ENCODE measurements at regions not wholly inside any gene's neighbourhood (a gene's known extent, or its start where the extent isn't known, plus 50 kb on each side); places are given as distances from the start of the nearest gene placed in this dataset.

- Mint-ChIP-seq H3K4me3 (no peak overlapping the region), H3K4me1 (peaks cover 51% of the 10 kb centered on the region), H3K27ac (no peak overlapping the region), H3K27me3 (ENCODE audit: insufficient read depth, low read depth, poor library complexity) (no peaks in the 10 kb centered on the region), H3K9me3 (no peaks in the 10 kb centered on the region), H3K36me3 (ENCODE audit: low read depth) (no peaks in the 10 kb centered on the region)
- 0 out of 2 replicates have a peak overlapping the region, but pooled peaks have one; percentile 49 for H3K4me2 ChIP-seq
- TF ChIP-seq, protein P1, sequence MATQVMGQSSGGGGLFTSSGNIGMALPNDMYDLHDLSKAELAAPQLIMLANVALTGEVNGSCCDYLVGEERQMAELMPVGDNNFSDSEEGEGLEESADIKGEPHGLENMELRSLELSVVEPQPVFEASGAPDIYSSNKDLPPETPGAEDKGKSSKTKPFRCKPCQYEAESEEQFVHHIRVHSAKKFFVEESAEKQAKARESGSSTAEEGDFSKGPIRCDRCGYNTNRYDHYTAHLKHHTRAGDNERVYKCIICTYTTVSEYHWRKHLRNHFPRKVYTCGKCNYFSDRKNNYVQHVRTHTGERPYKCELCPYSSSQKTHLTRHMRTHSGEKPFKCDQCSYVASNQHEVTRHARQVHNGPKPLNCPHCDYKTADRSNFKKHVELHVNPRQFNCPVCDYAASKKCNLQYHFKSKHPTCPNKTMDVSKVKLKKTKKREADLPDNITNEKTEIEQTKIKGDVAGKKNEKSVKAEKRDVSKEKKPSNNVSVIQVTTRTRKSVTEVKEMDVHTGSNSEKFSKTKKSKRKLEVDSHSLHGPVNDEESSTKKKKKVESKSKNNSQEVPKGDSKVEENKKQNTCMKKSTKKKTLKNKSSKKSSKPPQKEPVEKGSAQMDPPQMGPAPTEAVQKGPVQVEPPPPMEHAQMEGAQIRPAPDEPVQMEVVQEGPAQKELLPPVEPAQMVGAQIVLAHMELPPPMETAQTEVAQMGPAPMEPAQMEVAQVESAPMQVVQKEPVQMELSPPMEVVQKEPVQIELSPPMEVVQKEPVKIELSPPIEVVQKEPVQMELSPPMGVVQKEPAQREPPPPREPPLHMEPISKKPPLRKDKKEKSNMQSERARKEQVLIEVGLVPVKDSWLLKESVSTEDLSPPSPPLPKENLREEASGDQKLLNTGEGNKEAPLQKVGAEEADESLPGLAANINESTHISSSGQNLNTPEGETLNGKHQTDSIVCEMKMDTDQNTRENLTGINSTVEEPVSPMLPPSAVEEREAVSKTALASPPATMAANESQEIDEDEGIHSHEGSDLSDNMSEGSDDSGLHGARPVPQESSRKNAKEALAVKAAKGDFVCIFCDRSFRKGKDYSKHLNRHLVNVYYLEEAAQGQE (IDR thresholded peaks at IDR 0.05; ENCODE audit: unreplicated experiment): no peak
- TF ChIP-seq, protein P2, sequence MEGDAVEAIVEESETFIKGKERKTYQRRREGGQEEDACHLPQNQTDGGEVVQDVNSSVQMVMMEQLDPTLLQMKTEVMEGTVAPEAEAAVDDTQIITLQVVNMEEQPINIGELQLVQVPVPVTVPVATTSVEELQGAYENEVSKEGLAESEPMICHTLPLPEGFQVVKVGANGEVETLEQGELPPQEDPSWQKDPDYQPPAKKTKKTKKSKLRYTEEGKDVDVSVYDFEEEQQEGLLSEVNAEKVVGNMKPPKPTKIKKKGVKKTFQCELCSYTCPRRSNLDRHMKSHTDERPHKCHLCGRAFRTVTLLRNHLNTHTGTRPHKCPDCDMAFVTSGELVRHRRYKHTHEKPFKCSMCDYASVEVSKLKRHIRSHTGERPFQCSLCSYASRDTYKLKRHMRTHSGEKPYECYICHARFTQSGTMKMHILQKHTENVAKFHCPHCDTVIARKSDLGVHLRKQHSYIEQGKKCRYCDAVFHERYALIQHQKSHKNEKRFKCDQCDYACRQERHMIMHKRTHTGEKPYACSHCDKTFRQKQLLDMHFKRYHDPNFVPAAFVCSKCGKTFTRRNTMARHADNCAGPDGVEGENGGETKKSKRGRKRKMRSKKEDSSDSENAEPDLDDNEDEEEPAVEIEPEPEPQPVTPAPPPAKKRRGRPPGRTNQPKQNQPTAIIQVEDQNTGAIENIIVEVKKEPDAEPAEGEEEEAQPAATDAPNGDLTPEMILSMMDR (conservative IDR thresholded peaks at IDR 0.05; ENCODE audit: low read depth in 2 of 2): peak; percentile 4 to 38; a peak in 2 of 4 replicates
- no peak for TF ChIP-seq JUNB (IDR thresholded peaks at IDR 0.05; ENCODE audit: unreplicated experiment)
- TF ChIP-seq, protein P3, sequence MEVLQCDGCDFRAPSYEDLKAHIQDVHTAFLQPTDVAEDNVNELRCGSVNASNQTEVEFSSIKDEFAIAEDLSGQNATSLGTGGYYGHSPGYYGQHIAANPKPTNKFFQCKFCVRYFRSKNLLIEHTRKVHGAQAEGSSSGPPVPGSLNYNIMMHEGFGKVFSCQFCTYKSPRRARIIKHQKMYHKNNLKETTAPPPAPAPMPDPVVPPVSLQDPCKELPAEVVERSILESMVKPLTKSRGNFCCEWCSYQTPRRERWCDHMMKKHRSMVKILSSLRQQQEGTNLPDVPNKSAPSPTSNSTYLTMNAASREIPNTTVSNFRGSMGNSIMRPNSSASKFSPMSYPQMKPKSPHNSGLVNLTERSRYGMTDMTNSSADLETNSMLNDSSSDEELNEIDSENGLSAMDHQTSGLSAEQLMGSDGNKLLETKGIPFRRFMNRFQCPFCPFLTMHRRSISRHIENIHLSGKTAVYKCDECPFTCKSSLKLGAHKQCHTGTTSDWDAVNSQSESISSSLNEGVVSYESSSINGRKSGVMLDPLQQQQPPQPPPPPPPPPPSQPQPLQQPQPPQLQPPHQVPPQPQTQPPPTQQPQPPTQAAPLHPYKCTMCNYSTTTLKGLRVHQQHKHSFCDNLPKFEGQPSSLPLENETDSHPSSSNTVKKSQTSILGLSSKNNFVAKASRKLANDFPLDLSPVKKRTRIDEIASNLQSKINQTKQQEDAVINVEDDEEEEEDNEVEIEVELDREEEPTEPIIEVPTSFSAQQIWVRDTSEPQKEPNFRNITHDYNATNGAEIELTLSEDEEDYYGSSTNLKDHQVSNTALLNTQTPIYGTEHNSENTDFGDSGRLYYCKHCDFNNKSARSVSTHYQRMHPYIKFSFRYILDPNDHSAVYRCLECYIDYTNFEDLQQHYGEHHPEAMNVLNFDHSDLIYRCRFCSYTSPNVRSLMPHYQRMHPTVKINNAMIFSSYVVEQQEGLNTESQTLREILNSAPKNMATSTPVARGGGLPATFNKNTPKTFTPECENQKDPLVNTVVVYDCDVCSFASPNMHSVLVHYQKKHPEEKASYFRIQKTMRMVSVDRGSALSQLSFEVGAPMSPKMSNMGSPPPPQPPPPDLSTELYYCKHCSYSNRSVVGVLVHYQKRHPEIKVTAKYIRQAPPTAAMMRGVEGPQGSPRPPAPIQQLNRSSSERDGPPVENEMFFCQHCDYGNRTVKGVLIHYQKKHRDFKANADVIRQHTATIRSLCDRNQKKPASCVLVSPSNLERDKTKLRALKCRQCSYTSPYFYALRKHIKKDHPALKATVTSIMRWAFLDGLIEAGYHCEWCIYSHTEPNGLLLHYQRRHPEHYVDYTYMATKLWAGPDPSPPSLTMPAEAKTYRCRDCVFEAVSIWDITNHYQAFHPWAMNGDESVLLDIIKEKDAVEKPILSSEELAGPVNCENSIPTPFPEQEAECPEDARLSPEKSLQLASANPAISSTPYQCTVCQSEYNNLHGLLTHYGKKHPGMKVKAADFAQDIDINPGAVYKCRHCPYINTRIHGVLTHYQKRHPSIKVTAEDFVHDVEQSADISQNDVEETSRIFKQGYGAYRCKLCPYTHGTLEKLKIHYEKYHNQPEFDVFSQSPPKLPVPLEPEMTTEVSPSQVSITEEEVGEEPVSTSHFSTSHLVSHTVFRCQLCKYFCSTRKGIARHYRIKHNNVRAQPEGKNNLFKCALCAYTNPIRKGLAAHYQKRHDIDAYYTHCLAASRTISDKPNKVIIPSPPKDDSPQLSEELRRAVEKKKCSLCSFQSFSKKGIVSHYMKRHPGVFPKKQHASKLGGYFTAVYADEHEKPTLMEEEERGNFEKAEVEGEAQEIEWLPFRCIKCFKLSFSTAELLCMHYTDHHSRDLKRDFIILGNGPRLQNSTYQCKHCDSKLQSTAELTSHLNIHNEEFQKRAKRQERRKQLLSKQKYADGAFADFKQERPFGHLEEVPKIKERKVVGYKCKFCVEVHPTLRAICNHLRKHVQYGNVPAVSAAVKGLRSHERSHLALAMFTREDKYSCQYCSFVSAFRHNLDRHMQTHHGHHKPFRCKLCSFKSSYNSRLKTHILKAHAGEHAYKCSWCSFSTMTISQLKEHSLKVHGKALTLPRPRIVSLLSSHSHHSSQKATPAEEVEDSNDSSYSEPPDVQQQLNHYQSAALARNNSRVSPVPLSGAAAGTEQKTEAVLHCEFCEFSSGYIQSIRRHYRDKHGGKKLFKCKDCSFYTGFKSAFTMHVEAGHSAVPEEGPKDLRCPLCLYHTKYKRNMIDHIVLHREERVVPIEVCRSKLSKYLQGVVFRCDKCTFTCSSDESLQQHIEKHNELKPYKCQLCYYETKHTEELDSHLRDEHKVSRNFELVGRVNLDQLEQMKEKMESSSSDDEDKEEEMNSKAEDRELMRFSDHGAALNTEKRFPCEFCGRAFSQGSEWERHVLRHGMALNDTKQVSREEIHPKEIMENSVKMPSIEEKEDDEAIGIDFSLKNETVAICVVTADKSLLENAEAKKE (CRISPR knock-in tag; IDR thresholded peaks at IDR 0.05): no peak
- H2AFZ ChIP-seq: no peak overlapping the region
- no peaks in the 10 kb centered on the region for H4K20me1 ChIP-seq (replicated peaks; ENCODE audit: insufficient read depth)
- H3K79me2 ChIP-seq (replicated peaks; ENCODE audit: insufficient read depth): no peaks in the 10 kb centered on the region
- no peaks in the 10 kb centered on the region for H3F3A ChIP-seq (replicated peaks; ENCODE audit: low read depth)
- no peaks in the 10 kb centered on the region for H3K27me3 ChIP-seq (ENCODE audit: insufficient read depth)
- no peaks in the 10 kb centered on the region for H3K36me3 ChIP-seq (ENCODE audit: insufficient read depth)
- H3K9me2 ChIP-seq (ENCODE audit: insufficient read depth): no peaks in the 10 kb centered on the region
- peaks cover 43% of the 10 kb centered on the region for H3K4me1 ChIP-seq (ENCODE audit: insufficient read depth)
- peak; percentile 72 for DNase-seq (ENCODE audit: low spot score)
- no peak overlapping the region for H3K4me3 ChIP-seq
- ATAC-seq: peak; percentile 57
- H3K27ac ChIP-seq (ENCODE audit: low read depth): no peak overlapping the region
Measured at GRCh38 chr18:76259096-76259495, 235.9 kb downstream of the ZNF516 start.

Measured in GM23338 (cell line).